Stimulated activated CD4-positive, alpha-beta T cell treated with anti-CD3 and anti-CD28 coated beads, Interleukin-15, amount 100 ng/mL, for 24 hours (primary cell): ENCODE measurements at regions not wholly inside any gene's neighbourhood (a gene's known extent, or its start where the extent isn't known, plus 50 kb on each side); places are given as distances from the start of the nearest gene placed in this dataset.
"Not testable (repeated sequence)": the region's sequence is repeated elsewhere in the genome, so short reads cannot be mapped to it uniquely, and the experiment has no call there.

Experiments
- DNase-seq: peaks from one replicate; pipeline ENCODE4 v3.0.0-alpha.2; 2020

GRCh38 chr6:150299873-150300485 is 68.8 kb upstream of the IYD start:
- no peak for DNase-seq

DNA sequence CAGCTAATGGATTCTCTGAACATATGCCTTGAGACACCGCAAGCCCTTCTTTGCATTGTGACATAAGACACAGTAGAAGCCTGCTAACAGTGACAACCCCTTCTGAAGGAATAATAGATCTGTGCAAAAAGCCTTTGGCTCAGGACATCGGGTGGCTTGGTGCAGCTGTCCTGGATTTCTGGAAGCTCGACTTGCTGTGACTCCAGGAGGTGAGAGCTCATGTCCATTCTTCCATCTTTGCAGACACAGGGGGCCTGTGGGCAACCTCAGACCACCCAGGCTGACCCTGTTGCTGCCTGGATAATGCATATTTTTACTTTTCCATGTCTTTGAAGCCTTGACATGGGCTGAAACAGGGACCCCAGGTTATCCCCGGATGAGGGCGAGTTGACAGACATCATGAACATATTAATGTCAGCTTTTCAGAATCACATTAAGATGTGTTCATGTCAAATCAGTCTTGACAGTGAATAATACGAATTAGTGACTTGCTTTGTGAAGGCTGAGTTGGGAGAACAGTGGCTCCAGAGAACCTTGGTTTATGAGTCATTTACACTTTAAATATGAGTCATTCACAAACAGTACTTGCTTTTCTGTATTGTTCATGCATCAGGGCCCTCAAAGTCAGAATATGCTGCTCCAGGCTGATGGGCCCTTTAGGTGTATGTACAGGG is 66.8 kb upstream of the IYD start:
- DNase-seq = peak; percentile 21

DNA sequence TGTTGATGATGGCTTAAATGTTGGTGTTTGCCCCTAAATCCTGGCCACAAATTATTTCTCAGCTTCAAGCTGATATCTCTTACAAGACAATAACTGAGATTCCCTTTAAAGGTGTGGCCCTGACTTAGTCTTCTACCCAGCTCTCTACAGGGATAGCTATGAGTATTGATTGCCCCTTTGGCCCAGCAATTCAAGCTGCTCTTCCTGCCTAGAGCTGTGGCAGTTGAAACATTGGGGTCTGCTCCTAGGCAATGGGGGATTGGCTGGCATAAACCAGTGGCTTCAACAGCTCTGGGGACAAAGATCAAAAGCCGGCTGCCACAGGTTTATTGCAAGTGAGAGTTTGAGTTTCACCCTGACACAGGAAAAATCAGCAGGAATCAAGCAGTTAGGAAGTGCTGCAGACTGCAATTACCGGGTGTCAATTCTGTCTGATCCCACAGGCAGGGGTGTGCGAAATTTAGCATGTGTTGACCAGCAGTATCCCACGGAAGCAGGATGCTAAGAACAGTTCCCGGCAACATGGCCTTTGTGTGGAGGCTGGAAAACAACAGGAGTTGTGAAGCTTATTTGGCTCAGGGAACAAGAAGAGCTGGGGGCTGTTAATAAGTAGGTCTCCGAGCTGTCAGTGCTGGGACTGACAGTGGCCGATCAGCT is 66.2 kb upstream of the IYD start:
- no peak for DNase-seq

DNA sequence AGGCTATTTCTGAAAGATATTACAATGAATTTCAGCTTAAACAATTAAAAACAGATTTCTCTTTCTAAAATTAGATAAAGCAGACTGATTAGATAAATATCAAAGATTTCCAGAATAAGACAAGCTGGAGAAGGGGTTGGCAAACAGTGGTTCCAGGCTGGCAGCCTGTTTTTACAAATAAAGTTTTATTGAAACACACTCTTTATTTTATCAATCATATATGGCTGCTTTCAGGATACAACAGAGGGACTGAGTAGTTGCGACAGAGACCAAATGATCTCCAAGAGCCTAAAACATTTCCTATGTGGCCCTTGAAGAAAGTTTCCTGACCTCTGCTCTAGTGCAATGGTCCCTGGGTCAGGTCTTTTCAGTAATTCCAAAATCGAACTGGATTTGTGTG is 65.6 kb upstream of the IYD start:
- DNase-seq = no peak

DNA sequence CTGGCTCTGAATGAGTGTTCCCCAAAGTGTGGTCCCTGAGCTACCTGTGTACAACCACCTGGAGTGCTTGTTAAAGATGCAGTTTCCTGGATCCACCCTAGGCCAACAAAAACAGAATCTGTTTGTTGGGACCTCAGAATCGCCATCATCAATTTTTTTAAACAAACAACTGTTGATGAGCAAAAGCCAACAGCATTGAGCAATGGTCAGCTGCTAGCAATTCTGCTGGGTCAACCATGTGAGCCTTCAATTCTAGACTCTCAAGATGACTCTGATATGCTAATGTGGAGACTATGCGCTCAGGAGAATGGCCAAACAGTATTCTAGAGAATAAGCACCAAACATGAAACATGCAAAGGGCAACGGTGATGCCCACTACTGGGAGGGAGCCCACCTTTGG is 64.4 kb upstream of the IYD start:
- no peak for DNase-seq

GRCh38 chr6:150306290-150306689 is 62.5 kb upstream of the IYD start:
- no peak for DNase-seq

GRCh38 chr6:150307520-150307919 is 61.3 kb upstream of the IYD start:
- DNase-seq = no peak

DNA sequence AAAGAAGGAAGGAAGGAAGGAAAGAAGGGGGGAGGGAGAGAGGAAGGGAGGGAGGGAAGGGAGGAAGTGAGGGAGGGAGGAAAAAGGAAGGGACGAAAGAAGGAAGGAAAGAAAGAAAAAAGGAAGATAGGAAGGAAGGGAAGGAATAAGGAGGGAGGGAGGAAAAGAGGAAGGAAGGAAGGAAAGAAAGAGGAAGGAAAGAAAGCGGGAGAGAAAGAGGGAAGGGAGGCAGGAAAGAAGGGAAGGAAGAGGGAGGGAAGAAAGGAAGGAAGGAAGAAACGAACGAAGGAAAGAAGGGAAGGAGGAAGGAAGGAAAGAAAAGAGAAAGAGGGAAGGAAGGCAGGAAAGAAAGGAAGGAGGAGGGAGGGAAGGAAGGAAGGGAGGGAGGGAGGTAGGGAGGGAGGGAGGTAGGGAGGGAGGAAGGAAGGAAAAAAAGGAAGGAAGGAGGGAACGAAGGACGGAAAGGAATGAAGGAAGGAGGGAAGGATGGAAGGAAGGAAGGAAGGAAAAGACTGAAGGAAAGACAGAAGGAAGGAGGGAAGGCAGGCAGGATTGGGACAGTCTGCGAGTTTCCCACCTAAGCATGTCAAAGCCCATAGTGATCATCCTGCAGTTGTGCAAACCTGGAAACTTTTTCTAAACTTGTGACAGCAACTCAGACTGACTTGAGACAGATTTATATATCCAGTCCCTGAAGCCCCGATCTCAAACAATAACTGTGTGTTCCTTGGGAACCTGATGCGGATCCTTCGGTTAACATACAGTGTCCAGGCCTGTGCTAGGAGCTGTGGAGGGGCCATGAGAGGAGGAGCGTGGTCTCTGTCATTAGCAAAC is 59.8 kb upstream of the IYD start:
- DNase-seq = no peak

GRCh38 chr6:150310539-150310938 is 58.3 kb upstream of the IYD start:
- no peak for DNase-seq

- DNase-seq = not testable (repeated sequence)
These were observed 57.5 kb upstream of the IYD start for GRCh38 chr6:150311149-150311944.

DNA sequence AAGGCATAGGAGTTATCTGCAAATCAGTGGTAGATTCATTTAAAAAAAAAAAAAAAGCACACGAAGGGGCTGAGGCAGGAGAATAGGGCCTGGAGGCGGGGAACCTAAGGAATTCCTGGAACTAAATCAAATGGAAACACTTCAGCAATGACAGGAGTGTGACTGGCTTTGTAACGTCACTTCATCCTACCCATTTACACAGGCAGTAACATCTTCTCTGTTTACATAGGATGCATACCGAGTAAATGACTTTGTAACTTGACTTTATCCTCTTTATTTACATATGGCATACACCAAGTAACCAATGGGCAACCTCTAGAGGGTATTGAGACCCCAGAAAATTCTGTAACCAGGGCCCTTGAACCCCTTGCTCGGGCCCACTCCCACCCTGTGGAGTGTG is 56.4 kb upstream of the IYD start:
- no peak for DNase-seq

- no peak for DNase-seq
These were observed 55.8 kb upstream of the IYD start for GRCh38 chr6:150312844-150313584.

DNA sequence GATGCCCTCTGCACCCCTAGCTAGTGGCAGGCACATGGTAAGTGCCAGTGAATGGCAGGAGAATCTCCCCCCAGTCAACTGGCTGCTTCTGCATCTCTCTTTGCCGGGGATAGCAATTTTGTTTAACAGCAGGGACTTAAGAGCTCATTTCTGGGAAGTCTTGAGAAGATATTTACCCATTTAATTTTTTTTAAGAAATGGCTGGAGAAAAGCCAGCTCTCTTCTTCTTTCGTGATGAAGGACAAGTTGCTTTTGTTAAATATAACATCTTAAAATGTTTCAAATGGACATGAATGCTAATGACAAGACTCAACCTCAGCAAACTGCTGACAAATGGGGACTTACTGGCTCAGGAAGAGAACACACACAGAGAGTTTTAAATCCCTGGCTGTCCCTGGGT is 55.0 kb upstream of the IYD start:
- DNase-seq = no peak

DNA sequence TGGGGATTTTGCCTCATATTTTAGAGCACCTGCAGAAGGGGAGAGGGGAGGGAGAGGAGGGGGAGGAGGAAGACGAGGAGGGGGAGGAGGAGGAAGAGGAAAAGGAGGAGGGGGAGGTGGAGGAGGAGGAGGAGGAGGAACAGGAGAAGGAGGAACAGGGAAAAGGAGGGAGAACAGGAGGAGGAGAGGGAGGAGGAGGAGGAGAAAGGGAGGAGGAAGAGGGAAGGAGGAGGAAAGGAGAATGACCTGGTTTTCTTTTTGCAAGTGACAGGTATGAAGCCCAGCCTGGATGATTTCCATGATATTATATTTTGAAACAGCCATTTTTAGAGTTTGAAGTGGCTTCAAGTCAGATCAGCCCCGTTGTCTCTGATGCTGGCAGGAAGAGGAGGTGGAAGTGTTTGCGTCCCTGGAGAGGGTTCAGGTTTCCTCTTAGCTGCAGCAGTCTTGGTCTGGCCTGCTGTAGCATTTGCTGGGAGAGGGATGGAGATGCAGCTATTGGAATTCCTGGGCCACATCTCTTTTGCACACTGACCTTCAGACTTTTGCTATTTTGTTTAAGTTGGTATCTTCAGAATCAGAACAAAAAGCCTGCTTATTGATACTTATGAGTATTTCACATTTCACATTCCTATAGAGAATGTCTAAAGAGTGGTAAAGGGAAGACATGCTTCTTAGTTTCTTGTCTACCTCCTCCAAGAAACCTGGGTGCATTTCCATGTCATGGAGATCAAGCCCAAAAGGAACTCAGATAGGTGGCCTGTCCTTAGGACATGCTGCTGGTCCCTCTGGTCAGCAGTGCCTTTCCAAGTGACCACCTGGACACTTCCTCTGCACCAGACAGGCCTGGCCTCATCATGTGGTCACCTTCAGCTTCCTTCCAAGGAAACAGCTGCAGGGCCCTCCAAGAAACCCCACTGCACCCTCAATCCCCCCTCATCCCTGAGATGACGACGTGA is 54.3 kb upstream of the IYD start:
- no peak for DNase-seq

DNA sequence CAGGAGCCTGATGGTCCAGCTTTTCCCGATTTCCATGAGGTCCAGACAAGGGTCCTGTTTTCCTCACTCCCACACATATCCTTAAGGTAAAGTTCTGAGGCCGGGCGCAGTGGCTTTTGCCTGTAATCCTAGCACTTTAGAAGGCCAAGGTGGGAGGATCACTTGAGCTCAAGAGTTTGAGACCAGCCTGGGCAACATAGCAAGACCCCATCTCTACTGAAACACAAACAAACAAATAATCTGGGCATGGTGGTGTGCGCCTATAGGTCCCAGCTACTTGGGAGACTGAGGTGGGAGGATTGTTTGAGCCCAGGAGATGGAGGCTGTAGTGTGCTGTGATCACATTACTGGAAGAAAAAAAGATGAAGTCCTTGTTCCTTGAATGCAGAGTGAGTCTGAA is 53.2 kb upstream of the IYD start:
- DNase-seq = no peak

DNA sequence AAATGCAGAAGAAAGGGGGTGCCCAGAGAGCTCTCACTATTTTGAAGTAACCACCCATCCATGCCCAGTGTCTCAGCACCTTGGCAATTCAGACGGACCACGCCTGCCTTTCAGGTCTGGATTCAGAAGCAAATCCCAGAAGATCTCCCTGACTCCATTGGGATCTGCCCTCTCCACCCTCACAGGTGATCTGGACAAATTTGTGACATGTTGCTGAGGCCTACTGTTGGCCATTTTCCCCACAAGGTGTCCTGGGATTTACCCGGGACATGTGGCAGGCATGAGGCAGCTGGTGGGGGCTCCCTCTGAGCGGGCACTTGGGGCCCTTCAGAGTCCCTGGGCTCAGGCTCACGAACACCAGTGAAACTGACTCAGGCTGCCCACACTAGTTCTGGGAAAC is 51.9 kb upstream of the IYD start:
- DNase-seq = no peak
